ENCODE measurements at regions not wholly inside any gene's neighbourhood (a gene's known extent, or its start where the extent isn't known, plus 50 kb on each side); places are given as distances from the start of the nearest gene placed in this dataset.
"Not testable (repeated sequence)": the region's sequence is repeated elsewhere in the genome, so short reads cannot be mapped to it uniquely, and the experiment has no call there.

DNA sequence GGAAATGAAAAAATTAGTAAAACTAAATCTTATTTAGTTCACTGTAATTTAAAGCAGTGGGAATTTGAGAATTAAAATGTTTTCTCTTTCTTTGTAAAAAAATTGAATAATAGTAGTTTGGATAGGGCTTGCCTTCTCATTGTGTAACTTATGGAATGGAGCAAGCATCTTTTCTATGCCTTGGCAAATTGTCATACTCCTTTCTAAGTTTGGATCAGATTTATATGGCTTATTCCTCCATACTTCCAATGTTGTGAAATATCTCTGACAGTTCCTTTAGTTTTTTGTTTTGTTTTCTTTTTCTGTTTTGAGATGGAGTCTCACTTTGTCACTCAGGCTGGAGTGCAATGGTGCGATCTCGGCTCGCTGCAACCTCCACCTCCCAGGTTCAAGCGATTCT is 176.4 kb downstream of the SAMD5 start:
- TF ChIP-seq, protein P1, sequence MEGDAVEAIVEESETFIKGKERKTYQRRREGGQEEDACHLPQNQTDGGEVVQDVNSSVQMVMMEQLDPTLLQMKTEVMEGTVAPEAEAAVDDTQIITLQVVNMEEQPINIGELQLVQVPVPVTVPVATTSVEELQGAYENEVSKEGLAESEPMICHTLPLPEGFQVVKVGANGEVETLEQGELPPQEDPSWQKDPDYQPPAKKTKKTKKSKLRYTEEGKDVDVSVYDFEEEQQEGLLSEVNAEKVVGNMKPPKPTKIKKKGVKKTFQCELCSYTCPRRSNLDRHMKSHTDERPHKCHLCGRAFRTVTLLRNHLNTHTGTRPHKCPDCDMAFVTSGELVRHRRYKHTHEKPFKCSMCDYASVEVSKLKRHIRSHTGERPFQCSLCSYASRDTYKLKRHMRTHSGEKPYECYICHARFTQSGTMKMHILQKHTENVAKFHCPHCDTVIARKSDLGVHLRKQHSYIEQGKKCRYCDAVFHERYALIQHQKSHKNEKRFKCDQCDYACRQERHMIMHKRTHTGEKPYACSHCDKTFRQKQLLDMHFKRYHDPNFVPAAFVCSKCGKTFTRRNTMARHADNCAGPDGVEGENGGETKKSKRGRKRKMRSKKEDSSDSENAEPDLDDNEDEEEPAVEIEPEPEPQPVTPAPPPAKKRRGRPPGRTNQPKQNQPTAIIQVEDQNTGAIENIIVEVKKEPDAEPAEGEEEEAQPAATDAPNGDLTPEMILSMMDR (IDR thresholded peaks at IDR 0.05), result no peak
- H3K27ac ChIP-seq, result no peak overlapping the region
- H3K36me3 ChIP-seq, result no peaks in the 10 kb centered on the region
- no peaks in the 10 kb centered on the region for H3K9me3 ChIP-seq
- no peak for DNase-seq (ENCODE audit: low spot score in 2 of 2)
- H3K27me3 ChIP-seq, result no peaks in the 10 kb centered on the region
- H3K4me1 ChIP-seq, result no peaks in the 10 kb centered on the region
- intact Hi-C loops (cut with DNase I), result no loop called here
- no peak overlapping the region for H3K4me3 ChIP-seq

DNA sequence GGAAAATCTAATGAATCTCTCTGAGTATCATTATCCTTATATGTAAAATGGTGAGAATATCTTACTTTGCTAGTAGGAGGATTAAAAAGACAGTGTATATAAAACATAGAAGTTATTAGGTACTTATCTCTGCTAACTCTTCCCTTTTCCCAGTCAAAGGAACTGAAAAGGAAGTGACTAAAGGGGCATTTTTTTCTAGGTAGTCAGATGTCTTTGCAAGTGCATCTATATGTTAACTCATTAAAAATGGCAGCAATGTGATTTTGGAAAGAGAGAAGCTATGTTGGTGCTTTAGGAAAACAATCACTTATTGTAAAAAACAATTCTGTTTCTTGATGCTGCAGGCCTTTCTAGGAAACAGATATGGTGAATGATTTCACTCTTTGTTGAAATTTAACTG is 180.9 kb downstream of the SAMD5 start:
- Histone ChIP-seq H3K4me3 (no peak overlapping the region), H3K9me3 (no peaks in the 10 kb centered on the region), H3K27ac (no peak overlapping the region), H3K36me3 (no peaks in the 10 kb centered on the region), H3K27me3 (no peaks in the 10 kb centered on the region), H3K4me1 (no peaks in the 10 kb centered on the region)
- intact Hi-C loops (cut with DNase I), result no loop called here
- DNase-seq (ENCODE audit: low spot score in 2 of 2), result no peak
- TF ChIP-seq, protein P1 (IDR thresholded peaks at IDR 0.05), result no peak

DNA sequence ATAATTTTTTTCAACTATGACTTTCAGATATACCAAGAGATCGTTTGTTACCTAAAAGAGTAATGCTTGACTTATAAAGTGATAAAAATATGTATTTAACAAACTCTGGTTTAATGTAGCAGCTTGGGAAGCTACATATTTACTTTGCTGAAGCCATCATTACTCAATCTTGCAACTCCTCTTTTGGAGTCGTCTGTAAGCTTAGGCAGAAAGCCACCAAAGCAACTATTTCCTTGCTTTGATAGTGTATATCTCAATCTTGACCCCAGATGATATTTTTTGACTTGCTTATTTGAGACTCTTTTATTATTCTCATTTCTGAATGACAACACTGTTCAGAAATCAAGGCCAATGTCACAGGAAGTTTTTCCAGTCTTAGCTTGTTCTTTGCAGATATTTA is 183.0 kb downstream of the SAMD5 start:
- Histone ChIP-seq H3K4me3 (no peak overlapping the region), H3K27ac (no peak overlapping the region), H3K9me3 (no peaks in the 10 kb centered on the region), H3K4me1 (no peaks in the 10 kb centered on the region), H3K27me3 (no peaks in the 10 kb centered on the region), H3K36me3 (no peaks in the 10 kb centered on the region)
- DNase-seq (ENCODE audit: low spot score in 2 of 2), result no peak
- TF ChIP-seq, protein P1 (IDR thresholded peaks at IDR 0.05), result no peak
- intact Hi-C loops (cut with DNase I), result no loop called here

DNA sequence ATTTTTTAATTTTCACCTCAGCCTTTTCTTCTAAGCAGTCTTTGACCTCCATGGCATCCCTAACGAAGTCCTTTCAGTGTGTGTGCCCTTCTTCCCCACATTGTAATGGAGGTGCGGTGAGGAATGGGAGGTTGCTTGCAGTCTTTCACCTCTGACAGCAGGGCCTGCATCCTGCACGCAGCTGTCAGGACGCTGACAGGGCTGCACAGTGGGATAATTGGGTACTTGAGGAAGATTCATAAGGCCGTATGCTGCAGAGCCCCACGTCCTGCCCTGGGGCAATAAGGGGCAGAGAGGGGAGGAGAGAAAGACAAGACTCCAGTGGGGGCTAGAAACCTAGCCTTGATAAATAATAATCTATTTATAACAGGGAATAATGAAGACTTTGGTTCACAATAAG is 184.7 kb downstream of the SAMD5 start:
- Histone ChIP-seq H3K4me1 (no peaks in the 10 kb centered on the region), H3K27me3 (no peaks in the 10 kb centered on the region), H3K9me3 (no peaks in the 10 kb centered on the region), H3K36me3 (no peaks in the 10 kb centered on the region), H3K4me3 (no peak overlapping the region), H3K27ac (no peak overlapping the region)
- no peak for DNase-seq (ENCODE audit: low spot score in 2 of 2)
- TF ChIP-seq, protein P1 (IDR thresholded peaks at IDR 0.05), result no peak
- intact Hi-C loops (cut with DNase I), result no loop called here

DNA sequence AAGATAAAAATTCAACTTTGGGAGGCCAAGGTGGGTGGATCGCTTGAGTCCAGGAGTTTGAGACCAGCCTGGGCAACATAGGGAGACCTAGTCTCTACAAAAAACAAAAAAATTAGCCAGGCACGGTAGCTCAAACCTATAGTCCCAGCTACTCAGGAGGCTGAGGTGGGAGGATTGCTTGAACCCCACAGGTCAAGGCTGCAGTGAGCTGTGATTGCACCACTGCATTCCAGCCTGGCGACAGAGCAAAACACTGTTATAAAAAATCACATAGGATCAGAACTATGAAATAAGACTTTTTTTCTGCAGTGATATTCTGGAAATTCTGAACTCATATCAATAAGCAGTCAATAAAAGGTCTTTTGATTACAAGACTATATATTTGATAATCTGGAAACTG is 186.1 kb downstream of the SAMD5 start:
- H3K4me3 ChIP-seq; H3K4me1 ChIP-seq; H3K27me3 ChIP-seq; intact Hi-C loops (cut with DNase I); H3K9me3 ChIP-seq; H3K36me3 ChIP-seq; DNase-seq (ENCODE audit: low spot score in 2 of 2); H3K27ac ChIP-seq: not testable (repeated sequence)

DNA sequence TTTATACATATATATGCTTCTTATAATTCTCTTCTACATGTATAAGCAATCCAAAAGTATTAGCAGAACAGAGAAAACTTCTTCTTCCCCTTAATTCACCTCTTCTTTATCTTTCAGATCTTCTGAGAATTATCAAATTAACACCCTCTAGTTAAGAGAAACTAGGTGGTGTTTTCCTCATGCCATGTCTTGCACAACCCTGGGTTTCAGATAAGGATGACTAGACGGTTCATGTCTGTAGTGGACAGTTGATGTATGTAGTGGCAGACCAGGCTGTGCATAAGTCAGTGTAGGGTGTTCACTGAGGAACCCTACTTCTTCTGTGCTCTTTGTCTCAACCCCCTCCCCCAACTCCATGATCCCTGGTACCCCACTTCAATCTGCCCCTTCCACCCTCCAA is 187.3 kb downstream of the SAMD5 start:
- Histone ChIP-seq H3K36me3 (no peaks in the 10 kb centered on the region), H3K9me3 (no peaks in the 10 kb centered on the region), H3K27ac (no peak overlapping the region), H3K4me3 (no peak overlapping the region), H3K27me3 (no peaks in the 10 kb centered on the region), H3K4me1 (no peaks in the 10 kb centered on the region)
- TF ChIP-seq, protein P1 (IDR thresholded peaks at IDR 0.05), result no peak
- DNase-seq (ENCODE audit: low spot score in 2 of 2), result no peak
- intact Hi-C loops (cut with DNase I), result no loop called here

Measured in ascending aorta (tissue), 2 donors.